Lung (tissue), 11 donors: ENCODE measurements at regions not wholly inside any gene's neighbourhood (a gene's known extent, or its start where the extent isn't known, plus 50 kb on each side); places are given as distances from the start of the nearest gene placed in this dataset.

Source experiments
- ATAC-seq: fragments of 200-7000 bp; cut with Tn5 transposase; one replicate; pipeline ENCODE4 v1.9.1; 2020; ENCODE audit warnings: moderate number of reproducible peaks; ENCODE audit not compliant: insufficient read depth, low FRiP score
- DNase-seq, 3 donors: peaks; one replicate each; pipeline ENCODE4 v3.0.0-alpha.2; 2013 to 2017
- H3K27ac ChIP-seq, 2 donors: one replicate each; pipeline ENCODE4 v1.5.1; 2013; ENCODE audit warnings: mild to moderate bottlenecking in 2 of 2, moderate library complexity in 2 of 2, control low read depth in 1 of 2, inconsistent platforms in 1 of 2, low read depth in 1 of 2, low read length in 1 of 2
- H3K27me3 ChIP-seq, 3 donors: one replicate each; pipeline ENCODE4 v1.5.1; 2013; ENCODE audit warnings: low read length in 2 of 3; ENCODE audit not compliant: control insufficient read depth in 3 of 3, insufficient read depth in 3 of 3
- H3K36me3 ChIP-seq, 4 donors: one replicate each; pipeline ENCODE4 v1.5.1; 2013; ENCODE audit warnings: low read length in 4 of 4, mild to moderate bottlenecking in 1 of 4, moderate library complexity in 1 of 4; ENCODE audit not compliant: control insufficient read depth in 4 of 4, insufficient read depth in 4 of 4
- H3K4me1 ChIP-seq, 5 donors: one replicate each; pipeline ENCODE4 v1.5.1; 2013; ENCODE audit warnings: low read length in 5 of 5, mild to moderate bottlenecking in 2 of 5, moderate library complexity in 1 of 5; ENCODE audit not compliant: control insufficient read depth in 5 of 5, insufficient read depth in 5 of 5
- H3K4me3 ChIP-seq: one replicate; pipeline ENCODE4 v1.5.1; 2013; ENCODE audit warnings: mild to moderate bottlenecking, control low read depth, moderate library complexity
- H3K9ac ChIP-seq, 2 donors: one replicate each; pipeline ENCODE4 v1.5.1; 2013; ENCODE audit warnings: low read length in 2 of 2, control low read depth in 1 of 2; ENCODE audit not compliant: insufficient read depth in 1 of 2
- H3K9me3 ChIP-seq, 4 donors: one replicate each; pipeline ENCODE4 v1.5.1; 2013; ENCODE audit warnings: low read length in 3 of 4, mild to moderate bottlenecking in 1 of 4, moderate library complexity in 1 of 4; ENCODE audit not compliant: control insufficient read depth in 4 of 4, insufficient read depth in 3 of 4
- WGBS, 2 donors: extraction: QIAGEN DNeasy Blood & Tissue Kit; methylation state at CpG; one replicate each; pipeline ENCODE4 v1.1.7; 2013; 5-methylcytosine and 5-hydroxymethylcytosine counted together
- TF ChIP-seq, protein P1 (sequence below): IDR thresholded peaks from 2 replicates; pipeline ENCODE4 v1.5.1; 2012; ENCODE audit warnings: mild to moderate bottlenecking; ENCODE audit errors: control extremely low read depth, extremely low read depth
- donor health status: control.
- donor health status: control.
- donor health status: Bipolar disorder and iron deficiency.
- donor health status: healthy.
- donor health status: DM: yes; HTN: yes; CAD: no.

DNA sequence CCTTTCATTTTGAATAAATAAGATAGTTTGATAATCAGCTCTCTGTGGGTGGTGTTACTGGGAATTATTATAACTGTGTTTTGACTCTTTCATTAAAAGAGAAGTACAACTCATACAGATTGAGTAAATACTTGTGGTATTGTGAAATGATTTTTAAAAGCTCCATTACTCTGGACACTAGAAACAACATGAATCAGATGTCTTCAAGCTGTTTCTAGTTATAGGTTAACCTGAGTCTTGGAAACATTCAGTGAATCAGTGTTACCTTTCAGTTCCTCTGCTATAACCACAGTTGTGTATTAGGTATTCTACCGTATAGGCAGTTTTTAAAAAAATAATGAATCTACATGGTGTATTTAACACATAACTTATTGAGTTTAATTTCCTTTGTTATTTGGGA, 128.4 kb upstream of the SSTR1 start:
- H3K9me3 ChIP-seq, result no peaks in the 10 kb centered on the region
- no peak overlapping the region for H3K27ac ChIP-seq
- 27 to 38% methylated on average over 1 of the region's 1 CpG for WGBS, 2 donors
- TF ChIP-seq, protein P1, sequence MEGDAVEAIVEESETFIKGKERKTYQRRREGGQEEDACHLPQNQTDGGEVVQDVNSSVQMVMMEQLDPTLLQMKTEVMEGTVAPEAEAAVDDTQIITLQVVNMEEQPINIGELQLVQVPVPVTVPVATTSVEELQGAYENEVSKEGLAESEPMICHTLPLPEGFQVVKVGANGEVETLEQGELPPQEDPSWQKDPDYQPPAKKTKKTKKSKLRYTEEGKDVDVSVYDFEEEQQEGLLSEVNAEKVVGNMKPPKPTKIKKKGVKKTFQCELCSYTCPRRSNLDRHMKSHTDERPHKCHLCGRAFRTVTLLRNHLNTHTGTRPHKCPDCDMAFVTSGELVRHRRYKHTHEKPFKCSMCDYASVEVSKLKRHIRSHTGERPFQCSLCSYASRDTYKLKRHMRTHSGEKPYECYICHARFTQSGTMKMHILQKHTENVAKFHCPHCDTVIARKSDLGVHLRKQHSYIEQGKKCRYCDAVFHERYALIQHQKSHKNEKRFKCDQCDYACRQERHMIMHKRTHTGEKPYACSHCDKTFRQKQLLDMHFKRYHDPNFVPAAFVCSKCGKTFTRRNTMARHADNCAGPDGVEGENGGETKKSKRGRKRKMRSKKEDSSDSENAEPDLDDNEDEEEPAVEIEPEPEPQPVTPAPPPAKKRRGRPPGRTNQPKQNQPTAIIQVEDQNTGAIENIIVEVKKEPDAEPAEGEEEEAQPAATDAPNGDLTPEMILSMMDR, result no peak
- H3K4me1 ChIP-seq, result peaks cover 0 to 8% (median 4%) of the 10 kb centered on the region in 5 donors
- H3K4me3 ChIP-seq, result no peak overlapping the region
- H3K9ac ChIP-seq, result no peak overlapping the region
- H3K36me3 ChIP-seq, result no peaks in the 10 kb centered on the region
- H3K27me3 ChIP-seq, result no peaks in the 10 kb centered on the region
- DNase-seq, result peak in 1 of 3 donors; percentile 50
- ATAC-seq, result peak; percentile 79

GRCh38 chr14:38079886-38080285, 127.8 kb upstream of the SSTR1 start:
- ATAC-seq, result no peak
- TF ChIP-seq, protein P1, result no peak
- Histone ChIP-seq H3K36me3 (no peaks in the 10 kb centered on the region), H3K4me3 (no peak overlapping the region), H3K4me1 (peaks cover 0 to 8% (median 4%) of the 10 kb centered on the region in 5 donors), H3K27ac (no peak overlapping the region), H3K9ac (no peak overlapping the region), H3K27me3 (no peaks in the 10 kb centered on the region), H3K9me3 (no peaks in the 10 kb centered on the region)
- 41 to 44% methylated on average over 1 of the region's 1 CpG for WGBS, 2 donors
- DNase-seq, result no peak

DNA sequence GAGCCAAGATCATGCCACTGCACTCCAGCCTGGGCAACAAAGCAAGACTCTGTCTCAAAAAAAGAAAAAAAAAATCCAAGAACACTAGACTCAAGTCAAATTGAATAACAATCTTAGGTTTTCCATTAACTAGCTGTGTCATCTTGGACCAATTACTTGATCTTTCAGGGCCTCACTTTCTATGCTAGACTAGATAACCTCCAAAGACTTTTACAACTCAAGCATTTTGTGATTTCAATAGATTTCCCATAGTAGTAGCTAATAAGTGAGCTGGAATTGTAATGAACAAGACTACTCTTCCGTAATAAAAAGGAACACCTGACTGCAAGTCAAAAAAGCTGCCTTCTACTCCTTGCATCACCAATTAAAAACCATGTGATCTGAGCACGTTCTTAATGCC, 127.0 kb upstream of the SSTR1 start:
- Histone ChIP-seq H3K27me3 (no peaks in the 10 kb centered on the region), H3K4me3 (no peak overlapping the region), H3K9me3 (no peaks in the 10 kb centered on the region), H3K27ac (no peak overlapping the region), H3K4me1 (peaks cover 0 to 8% (median 4%) of the 10 kb centered on the region in 5 donors), H3K9ac (no peak overlapping the region), H3K36me3 (no peaks in the 10 kb centered on the region)
- ATAC-seq (no peak), DNase-seq (no peak)
- WGBS, 2 donors, result 82 to 92% methylated on average over 2 of the region's 2 CpGs
- TF ChIP-seq, protein P1, result no peak

- WGBS, 2 donors, result 51 to 68% methylated on average over 1 of the region's 1 CpG
- Histone ChIP-seq H3K27me3 (no peaks in the 10 kb centered on the region), H3K4me3 (no peak overlapping the region), H3K27ac (no peak overlapping the region), H3K9me3 (no peaks in the 10 kb centered on the region), H3K4me1 (peaks cover 0 to 8% (median 4%) of the 10 kb centered on the region in 5 donors), H3K36me3 (no peaks in the 10 kb centered on the region), H3K9ac (no peak overlapping the region)
- ATAC-seq (no peak), DNase-seq (no peak)
- TF ChIP-seq, protein P1, result no peak
Measured at GRCh38 chr14:38083039-38083438, 124.7 kb upstream of the SSTR1 start.
